ENCODE measurements at regions not wholly inside any gene's neighbourhood (a gene's known extent, or its start where the extent isn't known, plus 50 kb on each side); places are given as distances from the start of the nearest gene placed in this dataset.

DNA sequence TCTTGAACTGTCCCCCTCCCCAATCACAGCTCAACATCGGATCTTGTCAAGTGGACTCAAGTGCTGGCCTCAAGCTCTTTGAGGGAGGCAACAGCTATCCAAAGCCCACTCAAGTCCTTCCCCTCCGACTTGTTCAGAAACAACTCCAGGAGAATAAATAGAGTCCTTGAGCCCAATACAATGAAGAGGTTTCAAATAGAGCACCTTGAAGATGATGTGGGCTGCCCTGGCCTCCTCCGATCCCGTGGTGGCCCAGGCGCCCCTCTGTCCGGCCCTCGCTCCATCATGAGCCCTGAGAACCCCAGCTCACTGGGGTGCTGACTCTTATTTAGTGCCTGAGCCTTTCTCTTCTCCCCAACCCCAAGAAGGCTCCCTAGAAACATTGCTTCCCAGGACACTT lies 164.3 kb upstream of the PMEPA1 start:
- in situ Hi-C loops (cut with MboI; ENCODE audit: low sequenced_read_pairs in 4 of 4) = no loop called here

DNA sequence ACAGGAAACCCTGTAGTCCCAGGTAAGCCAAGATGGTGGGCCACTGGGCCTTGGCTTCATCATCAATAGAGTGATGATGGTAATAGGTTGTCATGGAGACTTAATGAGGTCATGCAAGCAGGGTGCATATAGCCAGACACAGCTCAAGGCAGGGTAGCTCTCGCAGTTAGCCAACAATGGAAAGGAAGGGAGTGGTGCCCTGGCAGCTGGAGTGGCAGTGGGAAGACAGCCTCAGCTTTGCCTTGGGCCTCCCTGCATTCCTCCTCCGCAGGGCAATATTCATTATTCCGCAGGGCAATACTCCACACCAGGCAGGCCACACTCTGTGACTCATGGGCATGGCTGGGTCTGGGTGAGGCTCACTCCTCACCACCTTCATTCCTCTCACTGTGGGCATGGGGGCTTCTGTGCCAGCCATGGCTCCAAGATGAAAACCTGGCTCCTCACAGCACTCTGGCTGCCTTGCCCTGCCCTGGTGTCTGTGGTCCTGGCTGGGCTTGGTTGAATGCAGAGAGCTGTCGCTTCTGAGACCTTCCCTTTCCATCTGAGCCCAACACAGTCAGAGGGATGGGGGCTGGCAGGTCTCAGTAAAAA lies 163.1 kb upstream of the PMEPA1 start:
- H3K4me3 ChIP-seq = no peak overlapping the region
- H3K36me3 ChIP-seq = no peaks in the 10 kb centered on the region
- no peak overlapping the region for H3K27ac ChIP-seq
- TF ChIP-seq, protein P1, sequence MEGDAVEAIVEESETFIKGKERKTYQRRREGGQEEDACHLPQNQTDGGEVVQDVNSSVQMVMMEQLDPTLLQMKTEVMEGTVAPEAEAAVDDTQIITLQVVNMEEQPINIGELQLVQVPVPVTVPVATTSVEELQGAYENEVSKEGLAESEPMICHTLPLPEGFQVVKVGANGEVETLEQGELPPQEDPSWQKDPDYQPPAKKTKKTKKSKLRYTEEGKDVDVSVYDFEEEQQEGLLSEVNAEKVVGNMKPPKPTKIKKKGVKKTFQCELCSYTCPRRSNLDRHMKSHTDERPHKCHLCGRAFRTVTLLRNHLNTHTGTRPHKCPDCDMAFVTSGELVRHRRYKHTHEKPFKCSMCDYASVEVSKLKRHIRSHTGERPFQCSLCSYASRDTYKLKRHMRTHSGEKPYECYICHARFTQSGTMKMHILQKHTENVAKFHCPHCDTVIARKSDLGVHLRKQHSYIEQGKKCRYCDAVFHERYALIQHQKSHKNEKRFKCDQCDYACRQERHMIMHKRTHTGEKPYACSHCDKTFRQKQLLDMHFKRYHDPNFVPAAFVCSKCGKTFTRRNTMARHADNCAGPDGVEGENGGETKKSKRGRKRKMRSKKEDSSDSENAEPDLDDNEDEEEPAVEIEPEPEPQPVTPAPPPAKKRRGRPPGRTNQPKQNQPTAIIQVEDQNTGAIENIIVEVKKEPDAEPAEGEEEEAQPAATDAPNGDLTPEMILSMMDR (IDR thresholded peaks at IDR 0.05 in 4 of 5, conservative IDR thresholded peaks at IDR 0.05 in 1 of 5) = no peak
- no peak for TF ChIP-seq POLR2A (IDR thresholded peaks at IDR 0.05)
- in situ Hi-C loops (cut with MboI; ENCODE audit: low sequenced_read_pairs in 4 of 4) = no loop called here
- H3K27me3 ChIP-seq = no peaks in the 10 kb centered on the region
- no peak for DNase-seq
- H3K4me1 ChIP-seq = no peaks in the 10 kb centered on the region
- no peak for ATAC-seq
- H3K9me3 ChIP-seq = no peaks in the 10 kb centered on the region
- intact Hi-C loops (cut with DNase I; ENCODE audit: low total_unique reads) = no loop called here

More for the DNA sequence above, 164.3 kb upstream of the PMEPA1 start:
- Histone ChIP-seq H3K9me3 (no peaks in the 10 kb centered on the region), H3K27ac (no peak overlapping the region), H3K36me3 (no peaks in the 10 kb centered on the region), H3K27me3 (no peaks in the 10 kb centered on the region), H3K4me3 (no peak overlapping the region), H3K4me1 (no peaks in the 10 kb centered on the region)
- intact Hi-C loops (cut with DNase I; ENCODE audit: low total_unique reads) = no loop called here
- ATAC-seq = no peak
- TF ChIP-seq POLR2A (IDR thresholded peaks at IDR 0.05) = no peak
- TF ChIP-seq, protein P1 (IDR thresholded peaks at IDR 0.05 in 4 of 5, conservative IDR thresholded peaks at IDR 0.05 in 1 of 5) = no peak
- DNase-seq = no peak

DNA sequence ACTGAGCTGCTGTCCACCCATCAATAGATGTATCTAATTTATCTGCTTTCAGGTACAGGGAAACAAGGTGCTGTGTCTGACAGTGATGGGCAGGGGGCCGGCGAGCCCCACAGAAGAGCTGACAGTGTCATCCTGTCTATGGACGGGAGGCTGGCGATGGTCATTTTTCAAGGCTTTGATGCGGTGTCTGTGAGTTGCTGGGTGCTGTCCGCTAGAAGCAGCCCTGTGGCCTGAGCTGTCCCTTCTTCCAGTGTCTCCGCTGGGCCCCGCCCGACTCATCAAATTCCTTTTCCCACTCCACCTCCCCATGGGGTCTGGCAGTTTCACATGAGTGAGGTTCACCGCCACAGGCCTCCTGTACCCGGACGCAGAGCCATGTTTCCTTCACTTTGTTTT lies 161.4 kb upstream of the PMEPA1 start:
- H3K4me1 ChIP-seq = no peaks in the 10 kb centered on the region
- in situ Hi-C loops (cut with MboI; ENCODE audit: low sequenced_read_pairs in 4 of 4) = no loop called here
- no peak overlapping the region for H3K4me3 ChIP-seq
- DNase-seq (no peak), ATAC-seq (no peak)
- H3K27me3 ChIP-seq = no peaks in the 10 kb centered on the region
- H3K36me3 ChIP-seq = no peaks in the 10 kb centered on the region
- H3K27ac ChIP-seq = no peak overlapping the region
- TF ChIP-seq POLR2A (IDR thresholded peaks at IDR 0.05) = no peak
- TF ChIP-seq, protein P1 (IDR thresholded peaks at IDR 0.05 in 4 of 5, conservative IDR thresholded peaks at IDR 0.05 in 1 of 5) = no peak
- H3K9me3 ChIP-seq = no peaks in the 10 kb centered on the region
- intact Hi-C loops (cut with DNase I; ENCODE audit: low total_unique reads) = no loop called here

DNA sequence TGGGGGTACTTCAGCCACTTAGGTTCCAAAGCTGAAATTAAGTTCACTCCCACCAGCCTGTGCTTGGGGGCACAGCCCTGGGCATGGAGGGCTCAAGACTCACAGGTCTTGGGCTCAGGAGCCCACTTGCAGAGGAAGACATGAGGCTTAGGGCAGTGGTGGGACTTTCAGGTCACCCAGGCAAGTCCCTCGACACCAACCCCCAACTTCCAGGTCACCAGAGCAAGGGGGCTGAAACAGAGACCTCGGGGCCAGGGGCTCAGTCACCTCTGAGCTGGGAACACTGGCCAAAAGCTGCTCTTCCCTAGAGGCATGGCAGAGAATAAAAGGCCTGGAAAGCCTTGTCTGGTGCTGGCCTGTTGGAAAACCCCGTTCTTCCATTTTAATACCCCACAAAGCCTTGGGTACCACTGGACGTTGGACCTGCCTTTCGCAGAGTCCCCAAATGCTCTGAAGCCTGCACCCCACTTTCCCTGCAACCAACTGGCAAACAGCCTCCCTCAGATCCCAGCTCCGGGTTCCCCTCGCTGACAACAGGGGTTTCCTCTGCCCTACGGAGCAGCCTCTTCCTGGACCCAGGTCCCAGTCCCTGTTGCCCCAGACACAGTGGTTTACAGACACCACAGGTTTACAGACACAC lies 160.9 kb upstream of the PMEPA1 start:
- DNase-seq = no peak
- Histone ChIP-seq H3K9me3 (no peaks in the 10 kb centered on the region), H3K27ac (no peak overlapping the region), H3K4me3 (no peak overlapping the region), H3K36me3 (no peaks in the 10 kb centered on the region), H3K4me1 (no peaks in the 10 kb centered on the region), H3K27me3 (no peaks in the 10 kb centered on the region)
- no peak for TF ChIP-seq POLR2A (IDR thresholded peaks at IDR 0.05)
- TF ChIP-seq, protein P1 (IDR thresholded peaks at IDR 0.05 in 4 of 5, conservative IDR thresholded peaks at IDR 0.05 in 1 of 5) = no peak
- intact Hi-C loops (cut with DNase I; ENCODE audit: low total_unique reads) (no loop called here), in situ Hi-C loops (cut with MboI; ENCODE audit: low sequenced_read_pairs in 4 of 4) (no loop called here)
- ATAC-seq = no peak

DNA sequence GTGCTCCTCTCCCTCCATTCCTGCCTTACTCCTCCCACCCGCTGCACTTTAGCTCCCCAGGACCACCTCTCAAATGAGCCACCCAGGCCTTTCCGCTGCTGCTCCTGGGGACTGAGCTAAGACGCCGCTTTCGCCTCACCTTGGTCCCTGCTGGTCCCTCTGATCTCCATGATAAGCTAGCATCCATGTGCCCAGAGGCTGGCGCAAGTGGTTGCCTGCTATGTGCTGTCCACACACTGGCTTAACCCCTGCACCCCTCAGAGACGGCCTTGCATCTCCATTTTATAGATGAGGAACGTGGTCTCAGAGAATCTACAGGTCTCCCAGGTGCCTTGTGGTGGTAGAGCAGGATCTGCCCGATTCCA lies 160.1 kb upstream of the PMEPA1 start:
- no peak for TF ChIP-seq POLR2A (IDR thresholded peaks at IDR 0.05)
- TF ChIP-seq, protein P1 (IDR thresholded peaks at IDR 0.05 in 4 of 5, conservative IDR thresholded peaks at IDR 0.05 in 1 of 5) = no peak
- Histone ChIP-seq H3K9me3 (no peaks in the 10 kb centered on the region), H3K36me3 (no peaks in the 10 kb centered on the region), H3K4me3 (no peak overlapping the region), H3K27me3 (no peaks in the 10 kb centered on the region), H3K4me1 (no peaks in the 10 kb centered on the region), H3K27ac (no peak overlapping the region)
- in situ Hi-C loops (cut with MboI; ENCODE audit: low sequenced_read_pairs in 4 of 4) = no loop called here
- ATAC-seq (no peak), DNase-seq (no peak)
- intact Hi-C loops (cut with DNase I; ENCODE audit: low total_unique reads) = no loop called here
